SK-N-SH treated with all-trans-retinoic acid at 6 μM for 48 hours (cell line): ENCODE measurements at regions not wholly inside any gene's neighbourhood (a gene's known extent, or its start where the extent isn't known, plus 50 kb on each side); places are given as distances from the start of the nearest gene placed in this dataset.

Source experiments
- ATAC-seq: fragments of 200-7000 bp; cut with Tn5 transposase; 3 replicates; pipeline ENCODE4 v1.9.1; 2020; ENCODE audit warnings: mild to moderate bottlenecking, moderate library complexity
- ARNTL ChIP-seq: fragments of 450-650 bp; formaldehyde crosslinking; IDR thresholded peaks from 2 replicates; pipeline ENCODE4 v1.5.0; 2020; ENCODE audit warnings: low read depth, mild to moderate bottlenecking, moderate library complexity, borderline replicate concordance
- CREB5 ChIP-seq: fragments of 250-450 bp; sonication (Bioruptor Pico); IDR thresholded peaks from 2 replicates; pipeline ENCODE4 v1.5.1; 2020; ENCODE audit warnings: low read depth, mild to moderate bottlenecking, moderate library complexity
- CSDC2 ChIP-seq: fragments of 250-450 bp; sonication (Bioruptor Pico); IDR thresholded peaks from 2 replicates; pipeline ENCODE4 v1.5.0; 2020; ENCODE audit warnings: mild to moderate bottlenecking, moderate library complexity
- ESRRG ChIP-seq: fragments of 250-450 bp; sonication (Bioruptor Pico); IDR thresholded peaks from 2 replicates; pipeline ENCODE4 v1.6.1; 2021; ENCODE audit warnings: mild to moderate bottlenecking
- GLIS3 ChIP-seq: fragments of 250-450 bp; sonication (Bioruptor Pico); IDR thresholded peaks from 2 replicates; pipeline ENCODE4 v1.5.0; 2020; ENCODE audit warnings: mild to moderate bottlenecking, moderate library complexity
- ISL1 ChIP-seq: fragments of 250-450 bp; sonication (Bioruptor Pico); IDR thresholded peaks from 2 replicates; pipeline ENCODE4 v2.1.2; 2022; ENCODE audit warnings: mild to moderate bottlenecking, moderate library complexity
- OSR1 ChIP-seq: fragments of 250-450 bp; sonication (Bioruptor Pico); IDR thresholded peaks from 2 replicates; pipeline ENCODE4 v1.8.0; 2022; ENCODE audit warnings: moderate library complexity, mild to moderate bottlenecking, inconsistent platforms
- POU6F1 ChIP-seq: fragments of 250-450 bp; sonication (Bioruptor Pico); IDR thresholded peaks from 2 replicates; pipeline ENCODE4 v1.8.0; 2021; ENCODE audit warnings: low read depth, mild to moderate bottlenecking, moderate library complexity, borderline replicate concordance
- PPARA ChIP-seq: fragments of 250-450 bp; sonication (Bioruptor Pico); IDR thresholded peaks from 2 replicates; pipeline ENCODE4 v1.5.0; 2020; ENCODE audit warnings: mild to moderate bottlenecking, borderline replicate concordance
- RARB ChIP-seq: fragments of 250-450 bp; sonication (Bioruptor Pico); IDR thresholded peaks from 2 replicates; pipeline ENCODE4 v1.8.0; 2021; ENCODE audit warnings: mild to moderate bottlenecking, moderate library complexity
- SNAI2 ChIP-seq: fragments of 250-450 bp; sonication (Bioruptor Pico); IDR thresholded peaks from 2 replicates; pipeline ENCODE4 v1.5.0; 2020; ENCODE audit warnings: mild to moderate bottlenecking, moderate library complexity
- TCF4 ChIP-seq: fragments of 250-450 bp; sonication (Bioruptor Pico); IDR thresholded peaks from 2 replicates; pipeline ENCODE4 v1.8.0; 2021; ENCODE audit warnings: mild to moderate bottlenecking, moderate library complexity, borderline replicate concordance
- TOX ChIP-seq: fragments of 250-450 bp; sonication (Bioruptor Pico); IDR thresholded peaks from 2 replicates; pipeline ENCODE4 v1.8.0; 2021; ENCODE audit warnings: mild to moderate bottlenecking, moderate library complexity, borderline replicate concordance
- ZC3H10 ChIP-seq: fragments of 250-450 bp; sonication (Bioruptor Pico); IDR thresholded peaks from 2 replicates; pipeline ENCODE4 v1.5.1; 2021; ENCODE audit warnings: mild to moderate bottlenecking, moderate library complexity
- ZFP3 ChIP-seq: fragments of 250-450 bp; sonication (Bioruptor Pico); IDR thresholded peaks from 2 replicates; pipeline ENCODE4 v1.5.0; 2020; ENCODE audit warnings: mild to moderate bottlenecking, moderate library complexity
- ZFP30 ChIP-seq: fragments of 450-650 bp; formaldehyde crosslinking; IDR thresholded peaks from 2 replicates; pipeline ENCODE4 v1.5.0; 2022; ENCODE audit warnings: mild to moderate bottlenecking, moderate library complexity
- ZNF565 ChIP-seq: fragments of 450-650 bp; formaldehyde crosslinking; conservative IDR thresholded peaks from 2 replicates; pipeline ENCODE4 v1.5.0; 2020; ENCODE audit warnings: low read depth, mild to moderate bottlenecking, moderate library complexity
- ZNF8 ChIP-seq: fragments of 450-650 bp; formaldehyde crosslinking; IDR thresholded peaks from 2 replicates; pipeline ENCODE4 v1.5.0; 2020; ENCODE audit warnings: mild to moderate bottlenecking, moderate library complexity
- TF ChIP-seq, protein P1 (sequence below): fragments of 250-450 bp; sonication (Bioruptor Pico); IDR thresholded peaks from 2 replicates; pipeline ENCODE4 v1.5.0; 2020; ENCODE audit warnings: mild to moderate bottlenecking, moderate library complexity
- TF ChIP-seq, protein P2 (sequence below): fragments of 250-450 bp; sonication (Bioruptor Pico); IDR thresholded peaks from 2 replicates; pipeline ENCODE4 v1.8.0; 2020; ENCODE audit warnings: mild to moderate bottlenecking, moderate library complexity, borderline replicate concordance

GRCh38 chr12:94832780-94833681 is 170.5 kb downstream of the NDUFA12 start:
- TF ChIP-seq ZNF8 (CRISPR knock-in tag), result no peak
- no peak for TF ChIP-seq CREB5
- no peak for TF ChIP-seq ZC3H10 (CRISPR knock-in tag)
- no peak for ATAC-seq

GRCh38 chr12:94832105-94832504 is 171.4 kb downstream of the NDUFA12 start:
- TF ChIP-seq ZFP3 (CRISPR knock-in tag) (no peak), GLIS3 (CRISPR knock-in tag) (no peak), ARNTL (no peak)
- TF ChIP-seq, protein P1, sequence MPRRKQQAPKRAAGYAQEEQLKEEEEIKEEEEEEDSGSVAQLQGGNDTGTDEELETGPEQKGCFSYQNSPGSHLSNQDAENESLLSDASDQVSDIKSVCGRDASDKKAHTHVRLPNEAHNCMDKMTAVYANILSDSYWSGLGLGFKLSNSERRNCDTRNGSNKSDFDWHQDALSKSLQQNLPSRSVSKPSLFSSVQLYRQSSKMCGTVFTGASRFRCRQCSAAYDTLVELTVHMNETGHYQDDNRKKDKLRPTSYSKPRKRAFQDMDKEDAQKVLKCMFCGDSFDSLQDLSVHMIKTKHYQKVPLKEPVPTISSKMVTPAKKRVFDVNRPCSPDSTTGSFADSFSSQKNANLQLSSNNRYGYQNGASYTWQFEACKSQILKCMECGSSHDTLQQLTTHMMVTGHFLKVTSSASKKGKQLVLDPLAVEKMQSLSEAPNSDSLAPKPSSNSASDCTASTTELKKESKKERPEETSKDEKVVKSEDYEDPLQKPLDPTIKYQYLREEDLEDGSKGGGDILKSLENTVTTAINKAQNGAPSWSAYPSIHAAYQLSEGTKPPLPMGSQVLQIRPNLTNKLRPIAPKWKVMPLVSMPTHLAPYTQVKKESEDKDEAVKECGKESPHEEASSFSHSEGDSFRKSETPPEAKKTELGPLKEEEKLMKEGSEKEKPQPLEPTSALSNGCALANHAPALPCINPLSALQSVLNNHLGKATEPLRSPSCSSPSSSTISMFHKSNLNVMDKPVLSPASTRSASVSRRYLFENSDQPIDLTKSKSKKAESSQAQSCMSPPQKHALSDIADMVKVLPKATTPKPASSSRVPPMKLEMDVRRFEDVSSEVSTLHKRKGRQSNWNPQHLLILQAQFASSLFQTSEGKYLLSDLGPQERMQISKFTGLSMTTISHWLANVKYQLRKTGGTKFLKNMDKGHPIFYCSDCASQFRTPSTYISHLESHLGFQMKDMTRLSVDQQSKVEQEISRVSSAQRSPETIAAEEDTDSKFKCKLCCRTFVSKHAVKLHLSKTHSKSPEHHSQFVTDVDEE (CRISPR knock-in tag), result no peak
- ATAC-seq, result no peak

DNA sequence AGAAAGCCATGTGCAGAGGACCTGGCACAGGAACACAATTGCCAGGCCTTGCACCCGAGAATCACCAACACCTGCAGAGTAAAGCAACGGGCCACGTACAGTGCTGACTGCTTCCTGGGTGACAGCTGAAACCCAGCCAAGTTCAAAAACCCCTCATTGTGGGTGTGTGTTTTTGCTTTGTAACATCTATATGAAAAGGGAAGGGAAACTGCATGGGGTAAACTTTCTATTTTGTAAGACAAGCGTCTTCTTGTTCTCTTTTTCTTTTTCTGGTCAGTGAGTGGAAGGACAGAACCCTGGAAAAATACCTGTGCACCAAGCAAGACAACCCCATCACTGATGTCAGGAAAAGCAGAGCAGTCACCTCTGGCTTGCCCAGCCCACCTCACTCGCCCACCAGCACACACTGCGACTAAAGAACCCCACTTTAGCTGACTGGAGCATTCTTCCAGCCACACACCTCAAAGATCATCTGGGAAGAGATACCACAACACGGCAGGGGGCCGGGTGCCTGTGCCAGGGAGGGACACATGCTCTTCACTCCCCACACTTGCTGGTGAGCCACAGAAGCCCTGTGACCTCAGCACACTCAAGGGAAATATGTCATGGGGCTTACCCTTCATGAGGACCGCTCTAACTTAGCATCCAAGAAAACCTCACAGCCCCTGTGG is 172.3 kb downstream of the NDUFA12 start:
- TF ChIP-seq ESRRG, result no peak
- TF ChIP-seq TCF4 (CRISPR knock-in tag), result no peak
- no peak for TF ChIP-seq OSR1 (CRISPR knock-in tag)
- no peak for TF ChIP-seq CSDC2
- TF ChIP-seq, protein P2, sequence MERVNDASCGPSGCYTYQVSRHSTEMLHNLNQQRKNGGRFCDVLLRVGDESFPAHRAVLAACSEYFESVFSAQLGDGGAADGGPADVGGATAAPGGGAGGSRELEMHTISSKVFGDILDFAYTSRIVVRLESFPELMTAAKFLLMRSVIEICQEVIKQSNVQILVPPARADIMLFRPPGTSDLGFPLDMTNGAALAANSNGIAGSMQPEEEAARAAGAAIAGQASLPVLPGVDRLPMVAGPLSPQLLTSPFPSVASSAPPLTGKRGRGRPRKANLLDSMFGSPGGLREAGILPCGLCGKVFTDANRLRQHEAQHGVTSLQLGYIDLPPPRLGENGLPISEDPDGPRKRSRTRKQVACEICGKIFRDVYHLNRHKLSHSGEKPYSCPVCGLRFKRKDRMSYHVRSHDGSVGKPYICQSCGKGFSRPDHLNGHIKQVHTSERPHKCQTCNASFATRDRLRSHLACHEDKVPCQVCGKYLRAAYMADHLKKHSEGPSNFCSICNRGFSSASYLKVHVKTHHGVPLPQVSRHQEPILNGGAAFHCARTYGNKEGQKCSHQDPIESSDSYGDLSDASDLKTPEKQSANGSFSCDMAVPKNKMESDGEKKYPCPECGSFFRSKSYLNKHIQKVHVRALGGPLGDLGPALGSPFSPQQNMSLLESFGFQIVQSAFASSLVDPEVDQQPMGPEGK (CRISPR knock-in tag), result no peak
- no peak for TF ChIP-seq ZNF8 (CRISPR knock-in tag)
- no peak for TF ChIP-seq POU6F1 (CRISPR knock-in tag)
- TF ChIP-seq ZFP30 (CRISPR knock-in tag), result no peak
- no peak for TF ChIP-seq ZC3H10 (CRISPR knock-in tag)
- TF ChIP-seq ZFP3 (CRISPR knock-in tag), result no peak
- no peak for TF ChIP-seq CREB5
- TF ChIP-seq RARB (CRISPR knock-in tag), result no peak
- no peak for TF ChIP-seq PPARA
- TF ChIP-seq GLIS3 (CRISPR knock-in tag), result no peak
- TF ChIP-seq SNAI2 (CRISPR knock-in tag), result no peak
- TF ChIP-seq ZNF565 (CRISPR knock-in tag), result no peak
- TF ChIP-seq TOX (CRISPR knock-in tag), result no peak
- no peak for TF ChIP-seq ISL1 (CRISPR knock-in tag)
- no peak for ATAC-seq
